H1 (cell line): ENCODE measurements at regions not wholly inside any gene's neighbourhood (a gene's known extent, or its start where the extent isn't known, plus 50 kb on each side); places are given as distances from the start of the nearest gene placed in this dataset.

Experiments used
- RAD21 ChIP-seq, 2 experiments: IDR thresholded peaks in 1 of 2; conservative IDR thresholded peaks in 1 of 2; 2 replicates each; pipeline ENCODE4 v1.6.1; 2011; ENCODE audit warnings: low read depth in 2 of 2, low read length in 2 of 2, improper control_type of control experiment in 1 of 2, inconsistent platforms in 1 of 2, mild to moderate bottlenecking in 1 of 2, moderate library complexity in 1 of 2

DNA sequence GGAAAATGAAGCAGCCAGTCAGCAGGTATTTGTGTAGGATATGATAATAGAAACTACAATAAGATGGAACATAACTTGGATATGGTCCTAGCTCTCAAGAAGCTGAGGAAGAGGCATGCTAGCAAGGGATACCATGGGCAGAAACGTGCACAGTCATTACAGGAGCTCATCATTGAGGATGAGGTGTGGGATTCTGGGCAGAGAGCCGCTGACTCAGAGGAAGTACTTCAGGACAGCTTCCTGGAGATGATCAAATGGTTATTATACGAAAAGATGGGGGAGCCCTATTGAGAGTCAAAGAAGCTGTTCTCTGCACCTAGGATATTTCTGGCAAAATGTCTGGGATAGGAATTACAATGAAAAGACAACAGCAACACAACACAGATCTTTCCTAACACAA is 116.0 kb upstream of the PDE5A start (continued):
- no peak for TF ChIP-seq RAD21 (IDR thresholded peaks at IDR 0.05 in 1 of 2, conservative IDR thresholded peaks at IDR 0.05 in 1 of 2; ENCODE audit: low read depth in 2 of 2, low read length in 2 of 2)
